HCT116 (cell line): ENCODE measurements at regions not wholly inside any gene's neighbourhood (a gene's known extent, or its start where the extent isn't known, plus 50 kb on each side); places are given as distances from the start of the nearest gene placed in this dataset.

Source experiments
- ATF3 ChIP-seq: IDR thresholded peaks from 2 replicates; pipeline ENCODE4 v1.6.1; 2012
- CEBPB ChIP-seq: IDR thresholded peaks from 2 replicates; pipeline ENCODE4 v1.6.1; 2012; ENCODE audit warnings: low read depth
- CTCF ChIP-seq, 3 experiments: fragments of 200-600 bp in 1 of 3; sonication (generic) in 1 of 3; IDR thresholded peaks in 2 of 3; conservative IDR thresholded peaks in 1 of 3; 2 replicates each; pipeline ENCODE4 v1.5.1; 2012 to 2017; ENCODE audit warnings: low read depth in 2 of 3, low read length in 2 of 3, antibody characterized with exemption in 1 of 3, borderline replicate concordance in 1 of 3, control low read depth in 1 of 3, mild to moderate bottlenecking in 1 of 3, mixed read lengths in 1 of 3, mixed run types in 1 of 3, moderate library complexity in 1 of 3; ENCODE audit not compliant: insufficient read depth in 1 of 3
- EGR1 ChIP-seq: IDR thresholded peaks from 2 replicates; pipeline ENCODE4 v1.6.1; 2012; ENCODE audit warnings: low read depth
- EZH2 ChIP-seq: fragments of 200-600 bp; sonication (generic); IDR thresholded peaks from 2 replicates; pipeline ENCODE4 v1.6.1; 2017; ENCODE audit warnings: antibody characterized with exemption, mixed run types
- JUND ChIP-seq: IDR thresholded peaks from 2 replicates; pipeline ENCODE4 v1.6.1; 2012
- MAX ChIP-seq: IDR thresholded peaks from 2 replicates; pipeline ENCODE4 v1.6.1; 2012
- POLR2A ChIP-seq: IDR thresholded peaks from 2 replicates; pipeline ENCODE4 v1.7.0; 2011; ENCODE audit warnings: borderline replicate concordance; ENCODE audit not compliant: insufficient read depth, insufficient read length; ENCODE audit errors: extremely low read depth
- POLR2AphosphoS5 ChIP-seq: IDR thresholded peaks from 2 replicates; pipeline ENCODE4 v1.6.1; 2011; ENCODE audit warnings: mild to moderate bottlenecking, low read depth, low read length, moderate library complexity
- RAD21 ChIP-seq: IDR thresholded peaks from 2 replicates; pipeline ENCODE4 v1.6.1; 2012; ENCODE audit warnings: low read depth, mild to moderate bottlenecking
- REST ChIP-seq: IDR thresholded peaks from 2 replicates; pipeline ENCODE4 v1.6.1; 2012; ENCODE audit warnings: low read depth
- SIN3A ChIP-seq: IDR thresholded peaks from 2 replicates; pipeline ENCODE4 v1.6.1; 2012; ENCODE audit warnings: low read depth
- YY1 ChIP-seq: IDR thresholded peaks from 2 replicates; pipeline ENCODE4 v1.6.1; 2011; ENCODE audit warnings: low read length, low read depth, moderate library complexity, mild to moderate bottlenecking; ENCODE audit not compliant: insufficient replicate concordance; ENCODE audit errors: extremely low read depth

- TF ChIP-seq CEBPB = no peak
- TF ChIP-seq POLR2A = no peak
- TF ChIP-seq JUND = no peak
- TF ChIP-seq CTCF (IDR thresholded peaks at IDR 0.05 in 2 of 3, conservative IDR thresholded peaks at IDR 0.05 in 1 of 3; ENCODE audit: borderline replicate concordance in 1 of 3, insufficient read depth in 1 of 3, low read depth in 2 of 3, low read length in 2 of 3) = no peak
- no peak for TF ChIP-seq POLR2AphosphoS5
- no peak for TF ChIP-seq EZH2
- no peak for TF ChIP-seq REST
- TF ChIP-seq MAX = no peak
- TF ChIP-seq YY1 = no peak
- no peak for TF ChIP-seq EGR1
- no peak for TF ChIP-seq RAD21
- no peak for TF ChIP-seq SIN3A
- TF ChIP-seq ATF3 = no peak
Observed at GRCh38 chr9:4424891-4425290, 65.4 kb upstream of the SLC1A1 start.
